ENCODE measurements at regions not wholly inside any gene's neighbourhood (a gene's known extent, or its start where the extent isn't known, plus 50 kb on each side); places are given as distances from the start of the nearest gene placed in this dataset.

DNA sequence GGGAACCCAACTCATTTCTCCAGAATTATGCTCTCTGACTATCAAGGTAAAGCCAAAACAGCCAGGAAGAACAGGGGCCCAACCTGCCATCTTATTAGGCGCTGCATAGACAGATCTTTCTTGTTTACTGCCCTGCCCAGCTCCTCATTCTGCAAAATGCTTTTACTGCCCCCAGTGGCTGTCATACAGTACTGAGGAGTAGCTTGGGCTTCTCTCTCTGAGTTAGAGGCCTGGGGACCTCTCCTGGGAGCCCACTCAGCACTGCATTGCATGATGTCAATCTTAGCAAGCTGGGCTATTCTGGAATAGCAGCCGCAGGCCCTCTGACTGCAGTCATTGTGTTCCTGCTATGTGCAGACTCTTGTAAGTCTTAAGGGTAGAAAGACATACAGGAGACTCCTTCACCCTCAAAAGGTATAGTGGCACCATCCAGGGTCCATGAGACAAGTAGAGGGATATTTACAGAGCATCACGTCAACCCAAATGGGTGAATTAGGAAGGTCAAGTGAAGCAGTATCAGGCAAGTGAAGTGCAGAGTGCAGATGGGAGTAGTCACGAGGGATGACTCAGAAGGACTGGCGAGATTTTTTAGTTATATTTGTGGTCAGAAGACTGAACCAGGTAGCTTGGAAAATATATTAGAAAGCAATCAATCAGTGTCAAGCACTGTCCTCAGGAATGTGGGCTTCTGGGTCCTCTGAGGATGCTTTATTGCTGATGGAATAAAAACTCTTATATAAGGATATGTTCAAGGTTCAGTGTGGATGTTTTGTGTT, 294.1 kb upstream of the SFRP2 start:
- TF ChIP-seq CTCF (IDR thresholded peaks at IDR 0.05) (no peak), POLR2A (IDR thresholded peaks at IDR 0.05) (no peak)

All from thyroid gland (tissue), 4 donors.